ENCODE measurements at regions not wholly inside any gene's neighbourhood (a gene's known extent, or its start where the extent isn't known, plus 50 kb on each side); places are given as distances from the start of the nearest gene placed in this dataset.
"Not testable (repeated sequence)": the region's sequence is repeated elsewhere in the genome, so short reads cannot be mapped to it uniquely, and the experiment has no call there.

- TF ChIP-seq POLR2A, POLR2AphosphoS5 (IDR thresholded peaks at IDR 0.05; ENCODE audit: low read depth, low read length): not testable (repeated sequence)
Observed at GRCh38 chr7:118869141-118869540, 644.6 kb downstream of the ANKRD7 start.

Measured in GM12892 (cell line).